Osteoblast (primary cell): ENCODE measurements at regions not wholly inside any gene's neighbourhood (a gene's known extent, or its start where the extent isn't known, plus 50 kb on each side); places are given as distances from the start of the nearest gene placed in this dataset.

Source experiments
- DNase-seq: peaks from one replicate; pipeline ENCODE4 v3.0.0; 2011; ENCODE audit warnings: low spot score, mixed read lengths; ENCODE audit not compliant: insufficient read length; ENCODE audit errors: missing footprints
- H2AFZ ChIP-seq: 2 replicates; pipeline ENCODE4 v1.6.0; 2011; ENCODE audit warnings: mild to moderate bottlenecking, low read length
- H3K27ac ChIP-seq: 2 replicates; pipeline ENCODE4 v1.5.1; 2011; ENCODE audit warnings: mild to moderate bottlenecking, low read depth, low read length, moderate library complexity
- H3K27me3 ChIP-seq: 2 replicates; pipeline ENCODE4 v1.6.0; 2012; ENCODE audit warnings: mild to moderate bottlenecking, control low read depth, inconsistent platforms, low read length, moderate library complexity; ENCODE audit not compliant: insufficient read depth
- H3K36me3 ChIP-seq: 2 replicates; pipeline ENCODE4 v1.5.1; 2011; ENCODE audit warnings: mild to moderate bottlenecking, low read length, control low read depth, moderate library complexity; ENCODE audit not compliant: insufficient read depth
- H3K4me1 ChIP-seq: 2 replicates; pipeline ENCODE4 v1.5.1; 2011; ENCODE audit warnings: mild to moderate bottlenecking, low read length, control low read depth, moderate library complexity; ENCODE audit not compliant: insufficient read depth
- H3K4me2 ChIP-seq: 2 replicates; pipeline ENCODE4 v1.6.0; 2011; ENCODE audit warnings: mild to moderate bottlenecking, low read length; ENCODE audit not compliant: insufficient read depth
- H3K4me3 ChIP-seq: fragments of 200-600 bp; sonication (generic); 3 replicates; pipeline ENCODE4 v1.5.1; 2012; ENCODE audit warnings: mild to moderate bottlenecking, low read length, inconsistent platforms; ENCODE audit not compliant: insufficient read depth
- H3K79me2 ChIP-seq: 2 replicates; pipeline ENCODE4 v1.6.0; 2012; ENCODE audit warnings: mild to moderate bottlenecking, low read length, control low read depth, inconsistent platforms; ENCODE audit not compliant: insufficient read depth
- H3K9me3 ChIP-seq: 2 replicates; pipeline ENCODE4 v1.5.1; 2011; ENCODE audit warnings: low read depth, low read length, control low read depth
- H4K20me1 ChIP-seq: 2 replicates; pipeline ENCODE4 v1.6.0; 2012; ENCODE audit warnings: mild to moderate bottlenecking, low read length, control low read depth; ENCODE audit not compliant: insufficient read depth
- CTCF ChIP-seq: IDR thresholded peaks from 2 replicates; pipeline ENCODE4 v1.5.1; 2011; ENCODE audit warnings: mild to moderate bottlenecking, low read depth, low read length, moderate library complexity; ENCODE audit errors: extremely low read depth

DNA sequence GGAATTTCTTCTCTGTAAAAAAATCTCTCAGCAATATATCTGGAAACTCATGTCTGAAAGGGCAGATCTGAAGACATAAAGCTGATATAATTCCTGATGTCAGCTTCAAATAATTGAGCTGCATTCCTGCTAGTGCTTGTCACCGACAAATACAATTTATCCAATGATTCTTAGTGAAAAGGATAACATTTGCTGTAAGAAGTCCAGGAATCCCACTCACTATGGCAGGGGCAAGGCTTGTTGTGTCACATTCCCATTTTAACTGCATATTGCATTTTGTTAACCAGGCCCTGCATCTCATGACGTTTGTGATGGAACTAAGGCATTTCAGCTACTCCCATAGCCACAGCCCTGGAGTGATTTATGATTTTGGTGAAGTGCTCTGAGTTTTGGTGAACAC, 160.1 kb upstream of the DAB2 start:
- Histone ChIP-seq H3K27me3 (peaks cover 8% of the 10 kb centered on the region), H4K20me1 (no peaks in the 10 kb centered on the region), H3K4me1 (peaks cover 16% of the 10 kb centered on the region), H3K79me2 (no peaks in the 10 kb centered on the region), H3K36me3 (no peaks in the 10 kb centered on the region), H3K4me3 (no peak overlapping the region), H3K9me3 (no peaks in the 10 kb centered on the region), H3K4me2 (peak overlapping the region; percentile 17), H3K27ac (no peak overlapping the region), H2AFZ (no peak overlapping the region)
- TF ChIP-seq CTCF: no peak
- DNase-seq: peak; percentile 69

GRCh38 chr5:39580702-39581453, 156.1 kb upstream of the DAB2 start:
- no peak overlapping the region for H2AFZ ChIP-seq
- peak; percentile 66 for DNase-seq
- no peaks in the 10 kb centered on the region for H3K9me3 ChIP-seq
- H3K27ac ChIP-seq: peak overlapping the region; percentile 39
- no peaks in the 10 kb centered on the region for H3K36me3 ChIP-seq
- H4K20me1 ChIP-seq: no peaks in the 10 kb centered on the region
- peaks cover 16% of the 10 kb centered on the region for H3K4me1 ChIP-seq
- no peak for TF ChIP-seq CTCF
- peak overlapping the region; percentile 12 for H3K4me2 ChIP-seq
- H3K79me2 ChIP-seq: no peaks in the 10 kb centered on the region
- H3K4me3 ChIP-seq: no peak overlapping the region
- peaks cover 9% of the 10 kb centered on the region for H3K27me3 ChIP-seq

GRCh38 chr5:39579750-39580149, 155.0 kb upstream of the DAB2 start:
- H3K4me3 ChIP-seq: no peak overlapping the region
- no peak for TF ChIP-seq CTCF
- H3K4me1 ChIP-seq: peaks cover 11% of the 10 kb centered on the region
- no peaks in the 10 kb centered on the region for H3K36me3 ChIP-seq
- no peaks in the 10 kb centered on the region for H3K79me2 ChIP-seq
- no peak for DNase-seq
- peaks cover 9% of the 10 kb centered on the region for H3K27me3 ChIP-seq
- no peaks in the 10 kb centered on the region for H4K20me1 ChIP-seq
- no peak overlapping the region for H3K4me2 ChIP-seq
- H3K27ac ChIP-seq: no peak overlapping the region
- H2AFZ ChIP-seq: no peak overlapping the region
- no peaks in the 10 kb centered on the region for H3K9me3 ChIP-seq

DNA sequence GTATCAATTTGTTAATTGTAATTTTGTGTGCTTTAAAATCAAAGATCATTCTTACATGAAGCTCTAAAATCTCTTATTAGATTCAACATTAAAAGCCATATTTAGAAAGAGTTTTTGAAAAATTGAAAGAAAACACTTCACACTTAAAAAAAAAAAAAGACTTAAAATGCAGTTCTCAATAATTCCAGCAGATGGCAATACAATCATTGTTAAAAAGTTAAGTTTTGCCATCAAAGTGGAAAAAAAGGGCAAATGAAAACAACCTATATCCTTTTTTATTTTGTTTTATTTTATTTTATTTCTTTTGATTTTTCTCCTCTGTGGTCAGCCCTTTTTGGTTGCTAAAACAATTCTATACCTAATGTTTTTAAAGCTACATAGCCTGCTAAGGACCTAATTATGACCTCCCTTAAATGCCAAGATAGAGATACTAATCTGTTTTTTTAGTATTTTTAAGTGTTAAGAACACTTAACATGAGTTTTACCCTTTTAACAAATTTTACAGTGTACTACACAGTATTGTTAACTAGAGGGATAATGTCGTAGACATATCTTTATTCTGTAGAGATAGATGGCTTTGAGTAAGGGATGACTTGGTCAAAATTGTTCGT, 154.2 kb upstream of the DAB2 start:
- H3K27me3 ChIP-seq: peaks cover 13% of the 10 kb centered on the region
- H3K79me2 ChIP-seq: no peaks in the 10 kb centered on the region
- peaks cover 10% of the 10 kb centered on the region for H3K4me1 ChIP-seq
- TF ChIP-seq CTCF: peak; percentile 57
- H4K20me1 ChIP-seq: no peaks in the 10 kb centered on the region
- no peak overlapping the region for H3K4me3 ChIP-seq
- no peaks in the 10 kb centered on the region for H3K9me3 ChIP-seq
- no peak overlapping the region for H2AFZ ChIP-seq
- H3K36me3 ChIP-seq: no peaks in the 10 kb centered on the region
- H3K27ac ChIP-seq: no peak overlapping the region
- DNase-seq: no peak
- no peak overlapping the region for H3K4me2 ChIP-seq
